ENCODE measurements at regions not wholly inside any gene's neighbourhood (a gene's known extent, or its start where the extent isn't known, plus 50 kb on each side); places are given as distances from the start of the nearest gene placed in this dataset.

DNA sequence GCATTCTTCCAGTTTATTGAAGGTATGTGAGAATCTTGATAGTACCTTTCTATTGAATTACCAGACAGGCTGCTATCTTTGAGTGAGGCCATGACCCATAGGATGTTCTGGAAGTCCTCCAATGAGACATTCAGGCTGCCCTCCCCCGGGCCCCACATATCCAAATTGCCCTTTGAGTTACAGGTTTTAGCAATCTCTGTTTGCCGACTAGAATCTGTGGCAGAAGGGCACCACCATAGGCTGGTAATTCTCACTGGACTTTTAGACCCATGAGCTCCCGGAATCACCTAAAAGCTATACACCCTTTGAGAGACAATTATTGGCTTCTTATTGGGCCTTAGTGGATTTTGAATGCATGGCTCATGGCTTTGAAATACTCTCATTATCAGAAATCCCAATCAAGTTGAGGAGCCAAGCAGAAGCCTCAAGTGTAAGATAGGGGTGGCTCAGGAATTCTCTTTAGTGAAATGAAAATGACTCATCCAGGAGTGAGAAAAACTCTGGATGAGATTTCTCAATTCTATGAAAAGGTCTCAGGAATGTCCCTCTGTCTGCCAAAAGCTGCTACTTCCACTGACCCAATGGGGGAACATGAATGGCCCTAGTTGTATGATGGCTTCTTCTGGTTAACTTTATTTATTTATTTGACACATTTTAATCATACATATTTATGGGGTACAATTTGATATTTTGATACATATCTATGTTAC lies 172.1 kb upstream of the CSNK1A1L start:
- TF ChIP-seq, protein P1, sequence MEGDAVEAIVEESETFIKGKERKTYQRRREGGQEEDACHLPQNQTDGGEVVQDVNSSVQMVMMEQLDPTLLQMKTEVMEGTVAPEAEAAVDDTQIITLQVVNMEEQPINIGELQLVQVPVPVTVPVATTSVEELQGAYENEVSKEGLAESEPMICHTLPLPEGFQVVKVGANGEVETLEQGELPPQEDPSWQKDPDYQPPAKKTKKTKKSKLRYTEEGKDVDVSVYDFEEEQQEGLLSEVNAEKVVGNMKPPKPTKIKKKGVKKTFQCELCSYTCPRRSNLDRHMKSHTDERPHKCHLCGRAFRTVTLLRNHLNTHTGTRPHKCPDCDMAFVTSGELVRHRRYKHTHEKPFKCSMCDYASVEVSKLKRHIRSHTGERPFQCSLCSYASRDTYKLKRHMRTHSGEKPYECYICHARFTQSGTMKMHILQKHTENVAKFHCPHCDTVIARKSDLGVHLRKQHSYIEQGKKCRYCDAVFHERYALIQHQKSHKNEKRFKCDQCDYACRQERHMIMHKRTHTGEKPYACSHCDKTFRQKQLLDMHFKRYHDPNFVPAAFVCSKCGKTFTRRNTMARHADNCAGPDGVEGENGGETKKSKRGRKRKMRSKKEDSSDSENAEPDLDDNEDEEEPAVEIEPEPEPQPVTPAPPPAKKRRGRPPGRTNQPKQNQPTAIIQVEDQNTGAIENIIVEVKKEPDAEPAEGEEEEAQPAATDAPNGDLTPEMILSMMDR (IDR thresholded peaks at IDR 0.05): no peak
- TF ChIP-seq POLR2AphosphoS5 (IDR thresholded peaks at IDR 0.05): no peak
- no peak for TF ChIP-seq POLR2A (IDR thresholded peaks at IDR 0.05)
- no peak for TF ChIP-seq EP300 (IDR thresholded peaks at IDR 0.05; ENCODE audit: low read depth)
